ENCODE measurements at regions not wholly inside any gene's neighbourhood (a gene's known extent, or its start where the extent isn't known, plus 50 kb on each side); places are given as distances from the start of the nearest gene placed in this dataset.

- Histone ChIP-seq H2AK5ac (ENCODE audit: low read depth, low read length) (no peak overlapping the region), H3K23ac (ENCODE audit: low read depth, low read length) (no peak overlapping the region), H3K36me3 (ENCODE audit: control insufficient read depth, insufficient read depth, low read length) (no peaks in the 10 kb centered on the region), H3K9me1 (ENCODE audit: insufficient read depth, low read length) (no peaks in the 10 kb centered on the region), H3K18ac (ENCODE audit: low read depth, low read length) (no peak overlapping the region), H4K20me1 (ENCODE audit: insufficient read depth, low read length) (no peaks in the 10 kb centered on the region), H3K4me2 (ENCODE audit: low read depth, low read length) (no peak overlapping the region), H3K27me3 (ENCODE audit: control insufficient read depth, insufficient read depth, low read length) (no peaks in the 10 kb centered on the region), H4K8ac (ENCODE audit: low read depth in 2 of 2, low read length in 2 of 2) (no peak overlapping the region), H3K56ac (ENCODE audit: extremely low read depth, insufficient read depth, low read length) (no peak overlapping the region), H2BK5ac (ENCODE audit: low read depth, low read length, poor library complexity, severe bottlenecking) (no peak overlapping the region), H4K5ac (ENCODE audit: low read depth, low read length) (no peak overlapping the region), H3K79me1 (ENCODE audit: low read depth in 1 of 2, low read length in 2 of 2) (no peaks in the 10 kb centered on the region), H2BK20ac (ENCODE audit: low read depth, low read length) (no peak overlapping the region), H3K27ac (ENCODE audit: insufficient read depth, low read length) (no peak overlapping the region), H3K9ac (ENCODE audit: low read depth, low read length) (no peak overlapping the region), H2BK120ac (ENCODE audit: low read depth, low read length) (no peak overlapping the region), H4K91ac (ENCODE audit: insufficient read depth, low read depth, low read length) (no peak overlapping the region), H3K4me1 (ENCODE audit: control insufficient read depth, insufficient read depth, low read length) (no peaks in the 10 kb centered on the region), H2BK15ac (ENCODE audit: low read depth, low read length) (no peak overlapping the region), H3K9me3 (ENCODE audit: control insufficient read depth, insufficient read depth, low read length) (no peaks in the 10 kb centered on the region; the same call in 1 of the 2 replicates), H2AFZ (replicated peaks; ENCODE audit: low read length, poor library complexity) (no peak overlapping the region), H3K4ac (ENCODE audit: low read depth, low read length) (no peak overlapping the region), H2AK9ac (replicated peaks; ENCODE audit: low read depth, low read length, poor library complexity) (no peak overlapping the region), H3K14ac (replicated peaks; ENCODE audit: low read depth, low read length) (no peak overlapping the region), H3K4me3 (ENCODE audit: insufficient read depth, low read depth, low read length) (no peak overlapping the region)
- POLR2A ChIA-PET (ENCODE audit: unreplicated experiment): no interaction called here
- BruUV-seq (replicated peaks): no TSS peak
- DNase-seq (no peak), ATAC-seq (ENCODE audit: low read depth) (no peak)
- TF ChIP-seq MXI1 (IDR thresholded peaks at IDR 0.05; ENCODE audit: borderline replicate concordance, low read depth, low read length) (no peak), NFE2L2 (IDR thresholded peaks at IDR 0.05; ENCODE audit: low read depth, low read length) (no peak), MAFK (IDR thresholded peaks at IDR 0.05; ENCODE audit: low read depth, low read length) (no peak), CTCF (conservative IDR thresholded peaks at IDR 0.05; ENCODE audit: low read depth, low read length) (no peak), USF2 (IDR thresholded peaks at IDR 0.05; ENCODE audit: low read depth, low read length) (no peak), RCOR1 (IDR thresholded peaks at IDR 0.05; ENCODE audit: insufficient replicate concordance, low read length) (no peak), MAZ (IDR thresholded peaks at IDR 0.05; ENCODE audit: borderline replicate concordance, low read depth, low read length) (no peak), RAD21 (IDR thresholded peaks at IDR 0.05; ENCODE audit: low read length) (no peak), RFX5 (IDR thresholded peaks at IDR 0.05; ENCODE audit: low read depth, low read length) (no peak), CHD1 (IDR thresholded peaks at IDR 0.05; ENCODE audit: low read depth, low read length) (no peak), CEBPB (IDR thresholded peaks at IDR 0.05; ENCODE audit: low read depth, low read length) (no peak), SMC3 (IDR thresholded peaks at IDR 0.05; ENCODE audit: low read depth, low read length) (no peak), BHLHE40 (IDR thresholded peaks at IDR 0.05; ENCODE audit: low read depth, low read length) (no peak), FOS (IDR thresholded peaks at IDR 0.05; ENCODE audit: low read depth, low read length) (no peak)
- TF ChIP-seq, protein P1, sequence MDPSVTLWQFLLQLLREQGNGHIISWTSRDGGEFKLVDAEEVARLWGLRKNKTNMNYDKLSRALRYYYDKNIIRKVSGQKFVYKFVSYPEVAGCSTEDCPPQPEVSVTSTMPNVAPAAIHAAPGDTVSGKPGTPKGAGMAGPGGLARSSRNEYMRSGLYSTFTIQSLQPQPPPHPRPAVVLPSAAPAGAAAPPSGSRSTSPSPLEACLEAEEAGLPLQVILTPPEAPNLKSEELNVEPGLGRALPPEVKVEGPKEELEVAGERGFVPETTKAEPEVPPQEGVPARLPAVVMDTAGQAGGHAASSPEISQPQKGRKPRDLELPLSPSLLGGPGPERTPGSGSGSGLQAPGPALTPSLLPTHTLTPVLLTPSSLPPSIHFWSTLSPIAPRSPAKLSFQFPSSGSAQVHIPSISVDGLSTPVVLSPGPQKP (IDR thresholded peaks at IDR 0.05; ENCODE audit: borderline replicate concordance, low read depth, low read length): no peak
- intact Hi-C loops (cut with micrococcal nuclease) (no loop called here), dilution Hi-C loops (cut with HindIII; ENCODE audit: low sequenced_read_pairs, unreplicated experiment) (no loop called here), in situ Hi-C loops (cut with MboI; ENCODE audit: low sequenced_read_pairs) (no loop called here)
- CTCF ChIA-PET: no interaction called here
These were observed 518.8 kb downstream of the ADGRL2 start for GRCh38 chr1:82319546-82319945.
